GM21367 (cell line): ENCODE measurements at regions not wholly inside any gene's neighbourhood (a gene's known extent, or its start where the extent isn't known, plus 50 kb on each side); places are given as distances from the start of the nearest gene placed in this dataset.
A peak's percentile ranks its signal among the peaks of the same experiment; 100 is the strongest.
"Not testable (repeated sequence)": the region's sequence is repeated elsewhere in the genome, so short reads cannot be mapped to it uniquely, and the experiment has no call there.

Experiments used
- ATAC-seq: cut with Tn5 transposase; IDR thresholded peaks from one replicate; pipeline ENCODE4 v1.9.1; 2021; ENCODE audit not compliant: unreplicated experiment

GRCh38 chr22:15772337-15772736, 82.5 kb downstream of the POTEH start:
- not testable (repeated sequence) for ATAC-seq

- ATAC-seq: not testable (repeated sequence)
Measured at GRCh38 chr22:15775118-15775517, 85.3 kb downstream of the POTEH start.

GRCh38 chr22:15775670-15776669, 86.1 kb downstream of the POTEH start:
- ATAC-seq: peak; percentile 69

GRCh38 chr22:15776727-15777126, 86.9 kb downstream of the POTEH start:
- not testable (repeated sequence) for ATAC-seq

GRCh38 chr22:15777150-15777549, 87.3 kb downstream of the POTEH start:
- ATAC-seq: not testable (repeated sequence)

GRCh38 chr22:15777557-15777956, 87.7 kb downstream of the POTEH start:
- not testable (repeated sequence) for ATAC-seq

GRCh38 chr22:15778366-15778765, 88.5 kb downstream of the POTEH start:
- not testable (repeated sequence) for ATAC-seq

GRCh38 chr22:15781652-15782051, 91.8 kb downstream of the POTEH start:
- not testable (repeated sequence) for ATAC-seq

GRCh38 chr22:15782933-15783332, 93.1 kb downstream of the POTEH start:
- ATAC-seq: not testable (repeated sequence)

GRCh38 chr22:15784383-15785085, 94.7 kb downstream of the POTEH start:
- peak; percentile 55 for ATAC-seq

- not testable (repeated sequence) for ATAC-seq
Measured at GRCh38 chr22:15786942-15787733, 97.3 kb downstream of the POTEH start.

GRCh38 chr22:15791557-15791956, 101.7 kb downstream of the POTEH start:
- ATAC-seq: not testable (repeated sequence)

- not testable (repeated sequence) for ATAC-seq
Measured at GRCh38 chr22:15799935-15800334, 110.1 kb downstream of the POTEH start.

GRCh38 chr22:15811141-15811540, 121.3 kb downstream of the POTEH start:
- peak; percentile 70 for ATAC-seq

GRCh38 chr22:15815783-15816182, 126.0 kb downstream of the POTEH start:
- not testable (repeated sequence) for ATAC-seq

- not testable (repeated sequence) for ATAC-seq
Measured at GRCh38 chr22:15816470-15816869, 126.6 kb downstream of the POTEH start.

GRCh38 chr22:15817264-15817663, 127.4 kb downstream of the POTEH start:
- not testable (repeated sequence) for ATAC-seq

GRCh38 chr22:15819886-15820285, 130.1 kb downstream of the POTEH start:
- not testable (repeated sequence) for ATAC-seq

- not testable (repeated sequence) for ATAC-seq
Measured at GRCh38 chr22:15821088-15821487, 131.3 kb downstream of the POTEH start.

- not testable (repeated sequence) for ATAC-seq
Measured at GRCh38 chr22:15822001-15822400, 132.2 kb downstream of the POTEH start.

- not testable (repeated sequence) for ATAC-seq
Measured at GRCh38 chr22:15823178-15823577, 133.4 kb downstream of the POTEH start.
